RCC 7860 (cell line): ENCODE measurements at regions not wholly inside any gene's neighbourhood (a gene's known extent, or its start where the extent isn't known, plus 50 kb on each side); places are given as distances from the start of the nearest gene placed in this dataset.

Experiments used
- DNase-seq: peaks from one replicate; pipeline ENCODE4 v3.0.0-alpha.2; 2015; ENCODE audit warnings: low spot score
- FAIRE-seq: peaks from 2 replicates; lab custom pipeline; 2012; peaks lifted over from hg19 to GRCh38; lab: Jason Lieb, UNC

DNA sequence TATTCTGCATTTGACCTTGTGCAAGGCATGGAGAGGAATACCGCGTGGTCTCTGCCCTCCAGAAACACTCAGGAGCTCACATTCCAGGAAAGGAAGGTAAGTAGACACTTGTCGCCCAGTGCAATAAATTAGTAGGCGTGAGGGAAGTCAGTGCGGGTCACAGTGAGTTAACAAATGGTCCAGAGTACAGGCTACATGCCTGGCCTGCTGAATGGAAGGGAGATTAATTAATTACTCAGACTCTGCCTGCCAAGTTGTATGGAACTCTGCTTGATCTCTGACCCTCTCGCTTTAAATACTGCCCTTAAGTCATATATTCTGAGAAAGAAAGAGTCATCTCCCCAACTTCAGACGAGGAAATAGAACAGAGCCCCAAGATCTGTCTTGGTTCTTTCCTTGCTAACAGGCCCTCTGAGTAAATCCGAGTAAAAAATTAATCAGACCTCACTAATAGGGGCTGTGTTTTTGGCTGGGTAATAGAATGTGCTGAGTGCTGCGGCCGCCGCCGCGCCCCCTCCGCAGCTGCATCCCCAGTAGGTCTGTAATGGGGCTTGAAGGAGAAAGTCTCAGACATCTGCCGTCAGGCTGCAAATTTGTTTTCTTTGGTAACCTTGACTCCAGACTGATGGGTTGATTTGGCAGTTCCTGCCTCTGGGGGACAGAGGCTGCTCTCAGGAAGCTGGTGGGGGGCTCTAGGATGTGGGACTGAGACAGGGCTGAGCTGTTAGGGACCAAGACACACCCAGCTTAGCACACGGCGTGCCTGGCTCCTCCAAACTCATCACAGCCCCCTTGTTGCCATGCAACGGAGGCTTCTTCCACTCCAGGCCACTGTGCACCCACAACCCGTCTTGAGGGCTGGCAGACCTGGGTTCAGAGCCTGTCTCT, 144.4 kb downstream of the NSG2 start:
- DNase-seq (no peak), FAIRE-seq (no peak)

DNA sequence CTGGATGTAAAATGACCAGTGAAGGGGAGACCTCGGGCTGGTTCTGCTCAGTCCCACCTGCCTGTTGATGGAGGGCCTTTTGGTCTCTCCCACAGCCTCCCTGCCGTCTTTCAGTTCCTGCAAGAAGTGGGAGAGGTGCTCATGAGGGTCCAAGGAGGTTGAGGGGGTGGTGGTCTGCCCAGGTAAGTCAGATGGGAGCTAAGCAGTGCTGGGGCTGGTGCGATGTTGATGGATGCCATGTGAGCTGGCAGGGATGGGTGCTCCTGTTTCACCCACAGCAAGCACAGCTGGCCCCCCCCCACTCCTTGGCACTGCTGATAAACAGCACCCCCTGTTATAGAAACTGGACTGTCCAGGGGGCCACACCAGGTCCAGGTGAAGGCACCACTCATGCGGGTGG, 145.6 kb downstream of the NSG2 start:
- no peak for FAIRE-seq

DNA sequence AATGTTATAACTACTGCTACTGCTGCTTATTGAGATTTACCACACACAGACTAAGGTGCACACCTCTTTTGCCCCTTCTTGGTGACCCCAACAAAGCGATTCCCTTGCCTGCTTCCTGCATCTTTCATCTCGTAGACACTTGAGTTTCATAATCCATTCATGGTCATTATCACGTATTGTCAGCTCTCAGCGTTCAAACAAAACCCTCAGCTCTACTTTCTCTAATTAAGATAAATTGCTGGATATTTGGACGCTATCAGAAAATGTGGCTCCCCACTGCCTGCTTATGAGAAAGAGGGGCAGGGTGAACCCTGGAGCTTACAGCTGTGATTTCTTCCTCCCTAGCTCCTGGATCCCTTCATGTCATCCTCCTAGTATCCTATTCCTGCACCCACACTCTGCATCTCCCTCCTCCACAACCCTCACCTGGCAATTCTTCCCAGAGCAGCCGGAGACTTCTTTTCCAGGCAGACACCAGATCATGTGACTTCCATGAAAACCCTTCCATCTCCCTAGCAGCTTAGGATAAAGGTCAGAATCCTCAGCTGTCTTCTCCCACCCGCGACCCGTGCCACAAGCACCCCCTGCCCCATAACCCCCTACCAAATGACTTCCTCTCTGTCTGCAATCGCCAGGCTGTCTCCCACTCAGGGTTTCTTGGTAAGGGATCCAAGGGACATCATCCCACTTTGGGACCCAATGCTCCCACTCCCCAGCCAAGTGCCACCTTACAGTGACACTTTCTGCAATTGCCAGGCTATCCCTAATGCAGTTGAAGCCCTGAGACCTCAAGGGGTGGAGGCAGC, 146.5 kb downstream of the NSG2 start:
- DNase-seq: no peak
- FAIRE-seq: no peak

More for the DNA sequence above, 145.6 kb downstream of the NSG2 start:
- DNase-seq: no peak

DNA sequence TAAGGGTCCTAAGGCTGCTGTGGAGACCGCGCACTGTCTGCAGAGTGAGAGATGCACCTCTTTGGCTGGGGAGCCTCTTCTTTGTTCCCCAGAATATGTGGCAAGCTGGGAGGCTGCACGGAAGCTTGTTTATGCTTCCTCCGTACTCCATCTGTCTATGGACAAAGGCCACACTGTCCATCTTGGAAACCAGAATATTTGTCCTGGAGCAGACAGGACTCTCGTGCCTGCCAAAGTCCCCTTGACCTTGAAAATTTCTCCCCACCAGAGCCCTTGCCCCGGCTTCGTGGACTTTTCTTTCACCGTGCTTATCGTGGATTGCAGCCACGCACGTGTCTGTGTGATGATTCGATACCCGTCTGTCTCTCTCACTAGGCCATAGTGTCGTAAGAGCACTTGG, 147.4 kb downstream of the NSG2 start:
- DNase-seq: no peak
- no peak for FAIRE-seq

DNA sequence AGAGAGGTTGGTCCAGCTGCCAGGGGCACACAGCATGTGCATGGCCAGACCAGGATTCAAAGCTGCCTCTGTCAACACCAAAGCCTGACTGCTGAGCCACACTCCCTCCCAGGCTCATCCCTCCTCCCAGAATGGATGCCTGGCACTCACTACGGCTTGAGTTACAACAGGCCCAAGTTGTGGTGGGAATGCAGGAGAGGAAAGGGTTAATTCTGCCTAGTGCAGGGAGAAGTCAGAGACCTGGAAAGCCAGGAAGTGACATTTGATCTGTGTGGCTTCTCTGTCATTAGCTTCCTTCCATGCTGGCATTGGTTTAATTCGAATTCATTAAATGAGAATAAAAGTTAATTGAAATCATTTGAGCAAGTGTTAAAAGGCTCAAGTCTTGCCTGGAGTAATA, 150.0 kb downstream of the NSG2 start:
- no peak for FAIRE-seq
- DNase-seq: no peak

DNA sequence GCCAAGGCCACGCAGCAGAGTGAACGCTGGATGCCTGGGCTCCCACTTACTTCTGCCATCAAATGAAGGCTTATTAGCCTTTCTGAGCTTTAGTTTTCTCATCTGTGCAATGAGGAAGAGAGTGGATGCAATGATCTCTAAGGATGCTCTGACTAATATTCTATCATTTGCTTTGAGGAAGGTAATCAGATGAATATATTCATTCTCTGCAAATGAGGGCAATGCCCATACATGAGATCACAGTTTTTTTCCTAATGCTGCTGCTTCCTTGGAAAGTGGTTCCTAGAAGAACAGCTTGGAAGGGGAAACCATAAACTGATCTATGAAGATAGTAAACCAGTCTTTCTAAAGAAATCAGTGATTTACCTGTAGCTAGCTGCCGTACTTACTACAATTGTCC, 152.4 kb downstream of the NSG2 start:
- DNase-seq (no peak), FAIRE-seq (no peak)

DNA sequence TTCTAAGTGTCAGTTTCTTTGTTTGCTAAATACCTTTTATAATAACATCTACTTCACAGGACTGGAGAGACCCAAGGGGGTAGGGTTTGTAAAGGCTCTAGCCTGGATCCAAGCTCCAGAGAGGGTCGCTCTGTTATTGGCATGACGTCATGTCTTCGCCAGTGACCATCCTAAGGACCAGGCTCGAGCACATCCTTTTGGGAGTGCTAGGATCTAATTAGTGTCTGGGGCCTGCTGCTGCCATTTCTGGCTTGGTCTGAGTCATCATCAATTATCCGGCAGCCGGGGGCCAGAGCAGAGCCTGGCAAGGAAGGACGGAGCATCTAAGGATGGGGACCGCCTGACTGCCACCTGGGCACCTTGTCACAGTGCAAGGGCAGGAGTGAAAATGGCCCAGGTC, 153.0 kb downstream of the NSG2 start:
- DNase-seq: no peak
- no peak for FAIRE-seq

DNA sequence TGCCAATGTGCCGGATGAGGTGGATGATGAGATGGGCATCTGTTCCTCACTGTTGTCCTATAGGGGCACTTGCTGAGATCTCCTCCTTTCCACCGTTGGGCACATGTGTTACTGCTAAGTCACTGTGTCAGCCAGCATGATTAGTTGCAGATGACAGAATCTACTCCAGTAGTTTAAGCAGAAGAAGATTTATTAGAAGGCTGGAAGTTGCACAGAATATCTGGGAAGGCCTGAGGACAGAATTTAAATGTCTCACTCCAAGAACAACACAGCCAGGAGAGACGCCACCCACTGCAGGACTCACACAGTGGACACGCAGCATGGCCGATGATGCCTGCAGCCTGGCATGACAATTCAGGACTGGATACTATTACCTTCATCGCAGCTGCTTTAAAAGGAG, 157.5 kb downstream of the NSG2 start:
- no peak for FAIRE-seq
- DNase-seq: no peak

DNA sequence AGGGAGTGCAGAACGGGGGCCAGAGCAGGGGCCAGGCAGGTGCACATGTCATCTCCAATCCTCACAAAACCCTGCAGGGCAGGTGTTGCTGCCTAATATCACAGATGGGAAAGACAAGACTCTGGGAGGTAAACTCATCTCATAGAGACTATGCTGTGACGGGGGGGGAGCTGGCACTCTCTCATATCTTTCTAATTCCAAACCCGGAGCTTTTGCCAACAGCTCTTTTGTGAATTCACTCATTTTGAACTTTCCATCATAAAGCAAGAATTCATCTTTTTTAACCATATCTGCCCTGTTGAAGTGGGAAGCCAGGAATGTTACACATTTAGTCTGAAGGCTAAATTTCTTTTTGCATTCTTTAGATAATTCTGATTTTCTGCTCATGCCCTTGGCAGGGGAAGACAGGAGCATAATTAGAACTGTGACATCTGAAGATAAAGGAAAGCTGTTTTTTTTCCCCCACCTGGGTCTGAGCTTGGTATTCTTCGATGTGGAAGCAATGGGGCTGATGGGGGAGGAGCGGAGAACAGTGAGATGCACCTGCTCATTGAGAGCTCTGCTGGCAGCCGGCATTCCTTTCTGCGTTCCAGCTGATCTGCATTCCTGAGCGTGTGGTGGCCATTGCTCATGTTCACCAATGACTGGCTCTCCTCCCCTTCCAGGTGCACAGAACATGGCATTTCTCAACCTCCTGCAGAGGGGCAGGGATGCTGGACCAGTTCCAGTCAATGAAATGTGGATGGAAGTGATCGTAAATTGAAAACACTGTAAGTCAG, 159.2 kb downstream of the NSG2 start:
- no peak for FAIRE-seq

DNA sequence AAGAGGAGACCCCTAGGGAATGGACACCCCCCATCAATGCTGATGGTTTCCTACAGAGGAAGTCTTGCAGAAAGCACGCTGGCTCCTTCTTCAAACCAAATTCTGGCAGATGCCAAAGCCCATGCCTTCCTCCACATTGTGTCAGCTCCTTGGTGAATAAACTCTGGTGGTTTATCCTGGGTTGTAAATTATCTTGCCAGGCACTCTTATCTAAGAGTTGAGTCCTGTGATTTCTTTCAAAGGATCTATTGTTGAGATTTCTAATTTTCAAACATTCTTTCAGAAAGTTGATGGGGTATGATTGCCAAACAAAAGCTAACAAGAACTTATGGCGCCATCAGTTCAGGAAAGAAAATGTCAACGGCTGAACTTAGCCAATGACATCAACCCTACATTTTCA, 160.4 kb downstream of the NSG2 start:
- FAIRE-seq (no peak), DNase-seq (no peak)

More for the DNA sequence above, 159.2 kb downstream of the NSG2 start:
- no peak for DNase-seq

DNA sequence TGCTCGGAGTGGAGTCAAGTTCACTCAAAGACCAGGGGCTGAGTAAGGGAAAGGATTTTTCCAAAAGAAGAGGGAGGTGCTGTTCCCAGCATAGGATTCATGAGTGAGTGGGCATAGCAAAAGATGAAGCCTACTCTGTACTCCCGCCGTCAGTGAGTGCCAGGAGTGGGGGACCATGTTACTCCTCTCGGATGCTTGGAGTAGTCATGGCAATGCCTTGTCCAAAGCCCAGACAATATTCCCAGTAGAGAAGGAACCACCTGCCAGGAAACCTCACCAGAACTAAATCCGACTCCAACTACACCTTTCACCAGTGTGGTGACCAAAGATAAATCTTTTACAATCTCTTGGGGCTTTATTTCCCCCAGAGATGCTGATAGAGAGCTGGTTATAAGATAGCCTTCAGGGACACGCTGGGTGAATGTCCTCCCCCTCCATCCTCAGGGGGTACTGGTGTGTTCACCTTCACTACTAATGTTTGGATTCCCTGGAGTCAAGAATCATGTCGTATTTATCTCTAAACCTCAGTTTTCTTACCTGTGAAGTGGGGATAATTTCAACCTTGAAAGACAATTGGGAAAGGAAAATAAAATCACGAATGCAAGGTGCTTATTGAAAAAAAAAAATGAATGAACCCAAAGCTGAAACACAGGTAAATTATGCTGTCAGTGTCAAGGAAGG, 165.2 kb downstream of the NSG2 start:
- DNase-seq (no peak), FAIRE-seq (no peak)

DNA sequence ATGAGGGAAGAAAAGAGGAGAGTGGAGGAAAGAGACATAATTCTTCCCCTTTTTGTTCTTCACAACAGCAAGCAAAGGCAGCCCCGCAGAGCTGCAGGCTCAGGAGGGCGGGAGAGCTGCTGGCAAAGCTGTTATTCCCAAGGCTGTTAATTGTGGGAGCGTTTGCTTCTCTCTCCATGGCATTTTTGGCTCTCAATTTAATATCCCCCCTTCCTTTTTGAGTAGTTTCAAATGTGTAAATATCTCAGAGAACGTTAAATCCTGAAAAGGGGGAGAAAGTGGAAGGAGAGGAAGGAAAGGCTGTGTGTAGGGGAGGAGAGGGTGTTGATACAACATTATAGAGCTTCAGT, 165.7 kb downstream of the NSG2 start:
- no peak for FAIRE-seq
- no peak for DNase-seq

DNA sequence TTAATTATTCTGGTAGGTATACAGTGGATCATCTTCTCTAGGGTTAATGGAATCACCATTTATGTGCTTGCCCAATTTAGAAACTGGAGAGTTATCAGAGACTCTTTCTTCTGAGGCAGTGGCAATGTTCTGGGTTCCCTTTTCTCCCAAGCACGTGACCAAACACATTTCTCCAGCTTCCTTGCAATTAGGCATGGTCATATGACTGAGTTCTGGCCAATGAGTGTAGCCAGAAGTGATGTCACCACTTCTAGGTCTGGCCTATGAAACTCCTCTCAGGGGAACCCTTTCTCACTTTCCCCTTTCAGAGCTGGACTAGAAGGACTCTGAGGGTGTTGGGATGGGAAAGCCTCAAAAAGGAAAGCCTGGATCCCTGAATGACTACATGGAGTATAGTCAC, 172.0 kb downstream of the NSG2 start:
- DNase-seq: no peak
- no peak for FAIRE-seq

DNA sequence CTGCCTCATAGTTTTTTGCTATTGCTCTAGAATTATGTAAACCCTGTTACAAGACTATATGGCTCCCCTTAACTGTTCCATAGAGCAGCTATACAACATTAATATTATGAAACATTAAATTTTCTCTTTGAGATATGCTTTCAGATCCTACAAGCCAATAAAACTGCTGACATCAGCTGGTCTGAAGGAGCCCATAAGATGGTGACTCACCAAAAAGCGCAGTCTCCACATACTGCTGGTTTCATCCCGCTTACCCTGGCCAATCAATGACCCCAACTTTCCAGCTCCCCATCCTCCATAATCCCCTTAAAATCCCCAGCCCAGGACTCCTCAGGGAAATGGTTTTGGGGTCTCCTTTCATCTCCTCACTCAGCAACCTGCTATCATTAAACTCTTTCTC, 172.7 kb downstream of the NSG2 start:
- DNase-seq (no peak), FAIRE-seq (no peak)

DNA sequence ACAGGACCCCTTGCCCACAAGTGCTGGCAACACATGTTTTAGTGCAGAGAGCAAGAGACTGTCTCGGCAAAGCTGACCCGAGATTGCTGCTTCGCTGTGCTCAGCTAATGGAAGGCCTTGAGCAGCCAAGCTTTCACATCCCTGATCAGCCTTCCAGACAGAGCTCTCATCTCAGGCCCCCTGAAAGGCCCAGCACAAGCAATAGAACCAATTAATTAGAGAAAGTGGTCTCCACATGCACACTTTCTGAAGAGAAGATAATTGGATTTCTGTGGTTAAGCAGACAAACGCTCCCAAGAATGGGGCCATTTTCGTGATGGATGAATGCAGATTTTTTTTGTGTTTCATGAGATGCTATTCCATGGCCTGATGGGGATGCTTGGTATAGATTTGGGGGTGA, 174.9 kb downstream of the NSG2 start:
- FAIRE-seq (no peak), DNase-seq (no peak)

DNA sequence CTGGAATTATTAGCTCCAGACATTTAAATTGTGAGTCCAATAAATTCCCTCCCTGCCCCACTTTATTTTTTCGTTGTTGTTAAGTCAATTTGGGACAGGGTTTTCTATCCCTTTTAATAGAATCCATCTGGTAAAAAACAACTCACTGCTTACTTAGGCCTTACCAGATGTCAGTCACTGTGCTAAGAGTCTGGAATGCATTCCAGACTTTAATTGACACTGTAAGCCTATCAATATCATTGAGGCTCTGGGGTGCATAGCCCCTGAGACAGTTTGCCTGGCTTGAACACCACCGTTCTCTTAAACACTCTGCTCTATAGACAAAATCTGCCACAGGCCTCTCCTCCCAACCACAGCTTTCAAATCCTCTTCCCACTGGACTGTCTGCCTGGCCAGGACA, 175.9 kb downstream of the NSG2 start:
- FAIRE-seq (no peak), DNase-seq (no peak)

DNA sequence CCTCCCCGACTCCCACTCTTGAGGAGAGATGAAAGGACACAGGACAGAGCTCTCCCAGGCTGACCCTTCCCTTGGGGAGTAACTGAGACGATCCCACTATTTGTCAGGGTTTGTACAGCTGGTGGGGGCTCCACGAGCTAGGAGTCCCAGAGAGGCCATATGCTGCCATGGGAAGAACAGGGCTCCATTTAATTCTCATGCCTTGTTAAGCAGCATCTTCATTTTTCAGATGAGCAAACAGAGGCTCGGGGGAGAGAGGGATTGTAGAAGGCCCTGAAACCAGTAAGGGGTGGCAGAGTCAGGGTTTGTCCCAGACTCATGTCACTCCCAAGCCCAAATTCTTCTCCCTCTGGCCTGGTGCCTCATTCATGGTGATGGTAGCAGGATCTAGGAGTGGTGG, 176.4 kb downstream of the NSG2 start:
- no peak for FAIRE-seq
- no peak for DNase-seq

DNA sequence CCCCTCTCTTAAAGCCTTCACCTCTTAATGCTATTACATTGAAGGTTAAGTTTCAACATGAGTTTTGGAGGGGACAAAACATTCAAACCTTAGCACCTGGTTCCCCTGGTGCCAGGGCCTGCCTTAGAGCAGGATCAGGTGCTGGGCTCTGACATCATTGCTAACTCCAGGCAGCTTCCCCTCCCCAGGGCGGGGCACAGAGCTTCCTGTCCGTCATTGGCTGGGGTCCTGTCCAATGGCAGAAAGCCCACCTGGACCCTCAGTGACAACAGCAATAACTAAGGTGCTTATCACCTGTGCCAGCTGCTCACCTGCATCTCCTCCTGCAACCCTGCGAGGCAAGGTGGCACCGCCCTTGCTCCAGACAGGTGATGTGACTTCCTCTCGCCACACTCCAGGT, 177.4 kb downstream of the NSG2 start:
- no peak for DNase-seq
- no peak for FAIRE-seq

DNA sequence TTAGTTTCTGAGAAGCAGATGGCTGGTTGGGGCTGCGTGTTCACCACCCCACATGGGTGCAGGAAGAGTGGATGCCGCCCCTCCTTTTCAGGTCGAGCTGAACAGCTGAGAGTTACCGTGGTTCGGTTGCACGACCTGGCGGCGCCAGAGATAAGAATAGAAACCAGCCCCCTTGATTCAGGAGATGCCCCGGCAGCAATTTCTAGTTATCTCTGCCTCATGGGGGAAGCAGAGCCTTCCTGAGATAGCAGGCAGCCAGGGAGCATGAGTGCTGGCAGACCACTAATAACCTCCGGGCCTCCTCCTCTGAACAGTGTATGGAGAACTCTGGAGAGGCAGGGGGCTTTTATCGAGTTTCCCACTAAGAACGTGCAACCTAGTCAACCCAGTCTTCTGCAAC, 177.8 kb downstream of the NSG2 start:
- FAIRE-seq (no peak), DNase-seq (no peak)

DNA sequence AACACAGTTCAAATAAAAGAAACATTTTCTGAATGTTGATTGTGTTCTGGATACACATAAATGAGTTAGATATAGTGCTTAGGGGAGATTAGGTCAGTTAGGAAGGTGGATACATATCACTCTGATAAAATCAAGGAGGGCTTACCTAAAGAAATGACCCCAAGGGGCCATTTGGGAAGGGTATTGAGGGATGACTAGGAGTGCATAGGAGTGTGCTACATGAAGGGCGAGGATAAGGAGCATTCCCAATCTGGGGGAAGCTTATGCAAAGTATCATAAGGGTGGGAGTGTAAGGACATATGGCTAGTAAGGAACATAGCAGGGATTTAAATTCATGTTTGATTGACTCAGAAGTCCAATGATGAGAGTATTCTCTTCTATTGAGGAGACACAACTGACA, 183.6 kb downstream of the NSG2 start:
- FAIRE-seq (no peak), DNase-seq (no peak)
